HL-60 (cell line): ENCODE measurements at regions not wholly inside any gene's neighbourhood (a gene's known extent, or its start where the extent isn't known, plus 50 kb on each side); places are given as distances from the start of the nearest gene placed in this dataset.
"Not testable (repeated sequence)": the region's sequence is repeated elsewhere in the genome, so short reads cannot be mapped to it uniquely, and the experiment has no call there.

Source experiments
- DNase-seq, 2 experiments: peaks; one replicate each; pipeline ENCODE4 v3.0.0-alpha.2; 2010 to 2020; ENCODE audit warnings: low read depth in 1 of 2, low spot score in 1 of 2
- H3K27ac ChIP-seq: fragments of 250-450 bp; sonication (Bioruptor Pico); replicated peaks from 2 replicates; pipeline ENCODE4 v1.5.1; 2020; ENCODE audit warnings: mild to moderate bottlenecking, moderate library complexity
- H3K27me3 ChIP-seq: fragments of 250-450 bp; sonication (Bioruptor Pico); 2 replicates; pipeline ENCODE4 v1.5.1; 2021; ENCODE audit warnings: mild to moderate bottlenecking, moderate library complexity; ENCODE audit not compliant: insufficient read depth, poor library complexity, severe bottlenecking
- H3K4me3 ChIP-seq: replicated peaks from 2 replicates; pipeline ENCODE4 v1.5.1; 2011; ENCODE audit warnings: mild to moderate bottlenecking, control low read depth, low read length; ENCODE audit not compliant: insufficient read depth
- CTCF ChIP-seq: IDR thresholded peaks from one replicate; pipeline ENCODE4 v1.5.1; 2011; ENCODE audit warnings: low read length, control low read depth, inconsistent platforms; ENCODE audit not compliant: insufficient read depth
- GABPA ChIP-seq: IDR thresholded peaks from 2 replicates; pipeline ENCODE4 v1.6.1; 2012; ENCODE audit warnings: low read depth
- POLR2AphosphoS5 ChIP-seq: IDR thresholded peaks from 2 replicates; pipeline ENCODE4 v1.6.1; 2012; ENCODE audit warnings: low read depth
- REST ChIP-seq: IDR thresholded peaks from 2 replicates; pipeline ENCODE4 v1.6.1; 2012; ENCODE audit warnings: low read depth; ENCODE audit not compliant: insufficient replicate concordance
- SPI1 ChIP-seq: IDR thresholded peaks from 2 replicates; pipeline ENCODE4 v1.6.1; 2012; ENCODE audit warnings: low read depth, mild to moderate bottlenecking, borderline replicate concordance

GRCh38 chr20:40900666-40901215, 127.9 kb upstream of the TOP1 start:
- Histone ChIP-seq H3K27ac (no peak overlapping the region), H3K4me3 (no peak overlapping the region), H3K27me3 (no peaks in the 10 kb centered on the region)
- DNase-seq = no peak
- no peak for TF ChIP-seq GABPA
- TF ChIP-seq POLR2AphosphoS5 = no peak
- no peak for TF ChIP-seq SPI1
- no peak for TF ChIP-seq REST
- no peak for TF ChIP-seq CTCF

- no peak for TF ChIP-seq REST
- no peak for TF ChIP-seq POLR2AphosphoS5
- TF ChIP-seq SPI1 = no peak
- no peak for TF ChIP-seq CTCF
- TF ChIP-seq GABPA = no peak
- H3K27me3 ChIP-seq = no peaks in the 10 kb centered on the region
- H3K27ac ChIP-seq = no peak overlapping the region
- DNase-seq = no peak
- no peak overlapping the region for H3K4me3 ChIP-seq
These were observed 126.0 kb upstream of the TOP1 start for GRCh38 chr20:40902661-40903060.

GRCh38 chr20:40908309-40908708, 120.3 kb upstream of the TOP1 start:
- no peak overlapping the region for H3K4me3 ChIP-seq
- DNase-seq = no peak
- H3K27me3 ChIP-seq = no peaks in the 10 kb centered on the region
- TF ChIP-seq SPI1 (no peak), POLR2AphosphoS5 (no peak), GABPA (no peak), CTCF (no peak)
- H3K27ac ChIP-seq = no peak overlapping the region

GRCh38 chr20:40909489-40909888, 119.1 kb upstream of the TOP1 start:
- DNase-seq, H3K4me3 ChIP-seq, H3K27me3 ChIP-seq, H3K27ac ChIP-seq: not testable (repeated sequence)

GRCh38 chr20:40910436-40910835, 118.2 kb upstream of the TOP1 start:
- H3K27ac ChIP-seq, DNase-seq, H3K4me3 ChIP-seq, H3K27me3 ChIP-seq: not testable (repeated sequence)

- not testable (repeated sequence) for H3K27me3 ChIP-seq, DNase-seq, H3K4me3 ChIP-seq, H3K27ac ChIP-seq
These were observed 117.5 kb upstream of the TOP1 start for GRCh38 chr20:40911152-40911551.
